HEK293 (cell line): ENCODE measurements at regions not wholly inside any gene's neighbourhood (a gene's known extent, or its start where the extent isn't known, plus 50 kb on each side); places are given as distances from the start of the nearest gene placed in this dataset.

ENCODE experiments used
- CTCF ChIA-PET: fragments of 350-600 bp; formaldehyde crosslinking; extraction: SDS; loops from one replicate; lab custom pipeline; 2021; ENCODE audit warnings: antibody characterized with exemption; lab: Yijun Ruan, JAX
- POLR2A ChIA-PET: fragments of 300-600 bp; formaldehyde crosslinking; extraction: SDS; loops from one replicate; lab custom pipeline; 2020; ENCODE audit warnings: antibody characterized with exemption, inconsistent platforms; lab: Yijun Ruan, JAX
- H3K27ac ChIP-seq: fragments of 200-500 bp; sonication (Bioruptor generic); 2 replicates; pipeline ENCODE4 v1.5.1; 2014; ENCODE audit warnings: low read depth, low read length, control low read depth, inconsistent platforms; ENCODE audit errors: extremely low read depth
- H3K36me3 ChIP-seq, 2 experiments: fragments of 200-500 bp in 1 of 2; sonication (Bioruptor generic) in 1 of 2; 1 replicate in 1 of 2; 2 replicates in 1 of 2; pipeline ENCODE4 v1.5.1; 2014 to 2017; ENCODE audit warnings: inconsistent platforms in 2 of 2, low read length in 2 of 2; ENCODE audit not compliant: control insufficient read depth in 2 of 2, insufficient read depth in 1 of 2
- H3K4me1 ChIP-seq: fragments of 200-500 bp; sonication (Bioruptor generic); 2 replicates; pipeline ENCODE4 v1.5.1; 2014; ENCODE audit warnings: mild to moderate bottlenecking, low read length, inconsistent platforms; ENCODE audit not compliant: control insufficient read depth, insufficient read depth
- H3K4me3 ChIP-seq: 2 replicates; pipeline ENCODE4 v1.5.1; 2011; ENCODE audit warnings: low read depth, mild to moderate bottlenecking, control low read depth, low read length, moderate library complexity
- H3K9me3 ChIP-seq: fragments of 200-500 bp; sonication (Bioruptor generic); 2 replicates; pipeline ENCODE4 v1.5.1; 2014; ENCODE audit warnings: low read depth, low read length, inconsistent platforms; ENCODE audit not compliant: control insufficient read depth, insufficient read depth
- GFI1B ChIP-seq: fragments of 450-650 bp; formaldehyde crosslinking; IDR thresholded peaks from 2 replicates; pipeline ENCODE4 v1.5.1; 2016; ENCODE audit warnings: missing biosample characterization, missing genetic modification characterization
- HOXC10 ChIP-seq: sonication (generic); formaldehyde crosslinking; IDR thresholded peaks from 2 replicates; pipeline ENCODE4 v1.8.1; 2023; ENCODE audit warnings: mild to moderate bottlenecking, missing genetic modification reagents
- SCRT2 ChIP-seq: fragments of 450-650 bp; formaldehyde crosslinking; IDR thresholded peaks from 2 replicates; pipeline ENCODE4 v1.5.1; 2016; ENCODE audit warnings: missing biosample characterization, missing genetic modification characterization
- SP2 ChIP-seq: fragments of 450-650 bp; formaldehyde crosslinking; IDR thresholded peaks from 2 replicates; pipeline ENCODE4 v1.5.1; 2016; ENCODE audit warnings: missing biosample characterization, missing genetic modification characterization
- TRIM28 ChIP-seq: IDR thresholded peaks from 2 replicates; pipeline ENCODE4 v1.6.1; 2011; ENCODE audit warnings: low read length, control low read depth, borderline replicate concordance
- YY1 ChIP-seq: fragments of 450-650 bp; formaldehyde crosslinking; IDR thresholded peaks from 2 replicates; pipeline ENCODE4 v1.5.1; 2018; ENCODE audit warnings: missing biosample characterization, missing genetic modification characterization
- ZBTB21 ChIP-seq: fragments of 450-650 bp; formaldehyde crosslinking; IDR thresholded peaks from 2 replicates; pipeline ENCODE4 v1.5.1; 2017; ENCODE audit warnings: missing biosample characterization, missing genetic modification characterization
- ZBTB6 ChIP-seq: fragments of 450-650 bp; formaldehyde crosslinking; IDR thresholded peaks from 2 replicates; pipeline ENCODE4 v1.5.1; 2017; ENCODE audit warnings: missing biosample characterization, missing genetic modification characterization
- ZBTB8A ChIP-seq: fragments of 450-650 bp; formaldehyde crosslinking; IDR thresholded peaks from 2 replicates; pipeline ENCODE4 v1.5.1; 2016; ENCODE audit warnings: missing biosample characterization, missing genetic modification characterization
- ZNF121 ChIP-seq: fragments of 450-650 bp; formaldehyde crosslinking; IDR thresholded peaks from 2 replicates; pipeline ENCODE4 v1.5.1; 2016; ENCODE audit warnings: missing biosample characterization, missing genetic modification characterization
- ZNF133 ChIP-seq: fragments of 450-650 bp; formaldehyde crosslinking; IDR thresholded peaks from 2 replicates; pipeline ENCODE4 v1.5.1; 2016; ENCODE audit warnings: missing biosample characterization, missing genetic modification characterization
- ZNF138 ChIP-seq: fragments of 450-650 bp; formaldehyde crosslinking; IDR thresholded peaks from 2 replicates; pipeline ENCODE4 v1.5.1; 2016; ENCODE audit warnings: missing biosample characterization, missing genetic modification characterization, borderline replicate concordance
- ZNF2 ChIP-seq: fragments of 450-650 bp; formaldehyde crosslinking; IDR thresholded peaks from 2 replicates; pipeline ENCODE4 v1.5.1; 2016; ENCODE audit warnings: missing biosample characterization, missing genetic modification characterization
- ZNF202 ChIP-seq: fragments of 450-650 bp; formaldehyde crosslinking; IDR thresholded peaks from 2 replicates; pipeline ENCODE4 v1.5.1; 2016; ENCODE audit warnings: missing biosample characterization, missing genetic modification characterization, borderline replicate concordance
- ZNF211 ChIP-seq: fragments of 450-650 bp; formaldehyde crosslinking; IDR thresholded peaks from 2 replicates; pipeline ENCODE4 v1.5.1; 2016; ENCODE audit warnings: low read depth, missing biosample characterization, missing genetic modification characterization
- ZNF23 ChIP-seq: fragments of 450-650 bp; formaldehyde crosslinking; IDR thresholded peaks from 2 replicates; pipeline ENCODE4 v1.5.1; 2016; ENCODE audit warnings: missing biosample characterization, missing genetic modification characterization, borderline replicate concordance
- ZNF366 ChIP-seq: fragments of 450-650 bp; formaldehyde crosslinking; conservative IDR thresholded peaks from 2 replicates; pipeline ENCODE4 v1.5.1; 2016; ENCODE audit warnings: missing biosample characterization, missing genetic modification characterization
- ZNF426 ChIP-seq: fragments of 450-650 bp; formaldehyde crosslinking; IDR thresholded peaks from 2 replicates; pipeline ENCODE4 v1.5.1; 2017; ENCODE audit warnings: missing biosample characterization, missing genetic modification characterization, mild to moderate bottlenecking, inconsistent platforms, moderate library complexity
- ZNF580 ChIP-seq: fragments of 450-650 bp; formaldehyde crosslinking; IDR thresholded peaks from 2 replicates; pipeline ENCODE4 v1.5.1; 2016; ENCODE audit warnings: missing biosample characterization, missing genetic modification characterization
- ZNF585B ChIP-seq: fragments of 450-650 bp; formaldehyde crosslinking; IDR thresholded peaks from 2 replicates; pipeline ENCODE4 v1.5.1; 2016; ENCODE audit warnings: missing biosample characterization, missing genetic modification characterization
- ZNF600 ChIP-seq: fragments of 450-650 bp; formaldehyde crosslinking; IDR thresholded peaks from 2 replicates; pipeline ENCODE4 v1.5.1; 2016; ENCODE audit warnings: missing biosample characterization, missing genetic modification characterization
- ZNF623 ChIP-seq: fragments of 450-650 bp; formaldehyde crosslinking; IDR thresholded peaks from 2 replicates; pipeline ENCODE4 v1.5.1; 2016; ENCODE audit warnings: missing biosample characterization, missing genetic modification characterization
- ZNF692 ChIP-seq: fragments of 450-650 bp; formaldehyde crosslinking; IDR thresholded peaks from 2 replicates; pipeline ENCODE4 v1.5.1; 2016; ENCODE audit warnings: missing biosample characterization, missing genetic modification characterization
- ZNF707 ChIP-seq: fragments of 450-650 bp; formaldehyde crosslinking; IDR thresholded peaks from 2 replicates; pipeline ENCODE4 v1.5.1; 2016; ENCODE audit warnings: missing biosample characterization, missing genetic modification characterization
- ZSCAN5A ChIP-seq: fragments of 450-650 bp; formaldehyde crosslinking; IDR thresholded peaks from 2 replicates; pipeline ENCODE4 v1.5.1; 2016; ENCODE audit warnings: missing biosample characterization, missing genetic modification characterization
- ZXDB ChIP-seq: fragments of 450-650 bp; formaldehyde crosslinking; IDR thresholded peaks from 2 replicates; pipeline ENCODE4 v1.5.1; 2016; ENCODE audit warnings: missing biosample characterization, missing genetic modification characterization

GRCh38 chr3:72154391-72155335, 369.7 kb upstream of the PROK2 start (continued):
- TF ChIP-seq ZSCAN5A (tag by site-specific recombination) (peak; percentile 35; the same call in 1 of the 2 replicates), ZNF580 (tag by site-specific recombination) (peak; percentile 96), TRIM28 (peak; percentile 79), ZNF23 (tag by site-specific recombination) (no peak)

GRCh38 chr3:72153477-72154314, 368.7 kb upstream of the PROK2 start:
- Histone ChIP-seq H3K4me3 (no peak overlapping the region), H3K27ac (peak overlapping the region; percentile 99), H3K9me3 (no peaks in the 10 kb centered on the region), H3K36me3 (no peaks in the 10 kb centered on the region), H3K4me1 (peaks cover 10% of the 10 kb centered on the region; the same call in 1 of the 2 replicates)
- POLR2A ChIA-PET: no interaction called here
- TF ChIP-seq ZNF211 (tag by site-specific recombination): no peak
- TF ChIP-seq ZNF2 (tag by site-specific recombination): no peak
- no peak for TF ChIP-seq ZBTB8A (tag by site-specific recombination)
- 0 out of 2 replicates have a peak, but pooled peaks have one; percentile 10 for TF ChIP-seq YY1 (tag by site-specific recombination)
- CTCF ChIA-PET: interaction anchor here (0.7 kb wide), 1 partner anchor 30 kb away, joined by 3 read pairs; no protein-coding TSS in a partner anchor

- H3K4me3 ChIP-seq: no peak overlapping the region
- peak overlapping the region; percentile 99 for H3K27ac ChIP-seq
- peaks cover 10% of the 10 kb centered on the region; the same call in 1 of the 2 replicates for H3K4me1 ChIP-seq
- H3K9me3 ChIP-seq: no peaks in the 10 kb centered on the region
- ChIA-PET CTCF (no interaction called here), POLR2A (no interaction called here)
- H3K36me3 ChIP-seq: no peaks in the 10 kb centered on the region
- no peak for TF ChIP-seq ZNF692
- TF ChIP-seq ZNF133 (tag by site-specific recombination): no peak
- TF ChIP-seq ZNF426 (tag by site-specific recombination): no peak
- no peak for TF ChIP-seq ZBTB21
- TF ChIP-seq ZBTB6 (tag by site-specific recombination): no peak
- TF ChIP-seq SP2 (tag by site-specific recombination): no peak
- TF ChIP-seq ZNF138 (tag by site-specific recombination): no peak
- peak; percentile 80 for TF ChIP-seq ZXDB (tag by site-specific recombination)
- no peak for TF ChIP-seq GFI1B
- no peak for TF ChIP-seq SCRT2
- TF ChIP-seq ZNF366 (tag by site-specific recombination): no peak; the same call in 1 of the 2 replicates
- TF ChIP-seq HOXC10 (CRISPR knock-in tag): no peak
- TF ChIP-seq ZNF121: no peak
- TF ChIP-seq ZNF585B (tag by site-specific recombination): no peak
- no peak for TF ChIP-seq ZNF202 (tag by site-specific recombination)
- no peak for TF ChIP-seq ZNF623 (tag by site-specific recombination)
- no peak for TF ChIP-seq ZNF707 (tag by site-specific recombination)
- TF ChIP-seq ZNF600 (tag by site-specific recombination): 0 out of 2 replicates have a peak, but pooled peaks have one; percentile 35
Measured at GRCh38 chr3:72152551-72153476, 367.9 kb upstream of the PROK2 start.
